HepG2 (cell line): ENCODE measurements at regions not wholly inside any gene's neighbourhood (a gene's known extent, or its start where the extent isn't known, plus 50 kb on each side); places are given as distances from the start of the nearest gene placed in this dataset.

Experiments
- CEBPB ChIP-seq: IDR thresholded peaks from 2 replicates; pipeline ENCODE4 v1.6.1; 2011; ENCODE audit warnings: low read depth, low read length, improper control_type of control experiment, borderline replicate concordance
- CTCF ChIP-seq: sonication (generic); formaldehyde crosslinking; IDR thresholded peaks from 2 replicates; pipeline ENCODE4 v1.5.0; 2020; ENCODE audit warnings: mild to moderate bottlenecking, missing genetic modification reagents, moderate library complexity
- DPF2 ChIP-seq: sonication (generic); formaldehyde crosslinking; IDR thresholded peaks from 2 replicates; pipeline ENCODE4 v1.4.0; 2020; ENCODE audit warnings: mild to moderate bottlenecking, low read depth, missing genetic modification reagents, borderline replicate concordance
- ELK4 ChIP-seq: sonication (generic); formaldehyde crosslinking; IDR thresholded peaks from 2 replicates; pipeline ENCODE4 v1.9.0; 2021; ENCODE audit warnings: missing genetic modification reagents, borderline replicate concordance
- EZH2 ChIP-seq: conservative IDR thresholded peaks from 2 replicates; pipeline ENCODE4 v1.6.1; 2012; ENCODE audit warnings: mild to moderate bottlenecking, low read depth, low read length, moderate library complexity
- MAX ChIP-seq: IDR thresholded peaks from 2 replicates; pipeline ENCODE4 v1.6.1; 2012; ENCODE audit warnings: inconsistent platforms
- REL ChIP-seq: sonication (generic); formaldehyde crosslinking; conservative IDR thresholded peaks from 2 replicates; pipeline ENCODE4 v1.8.0; 2022; ENCODE audit warnings: mild to moderate bottlenecking, missing genetic modification reagents, moderate library complexity
- ZBTB26 ChIP-seq: IDR thresholded peaks from 2 replicates; pipeline ENCODE4 v1.6.1; 2016; ENCODE audit warnings: missing compliant biosample characterization, missing genetic modification reagents, borderline replicate concordance
- ZNF274 ChIP-seq: sonication (generic); formaldehyde crosslinking; IDR thresholded peaks from 2 replicates; pipeline ENCODE4 v1.5.1; 2020; ENCODE audit warnings: mild to moderate bottlenecking, missing genetic modification reagents
- ZNF720 ChIP-seq: sonication (generic); formaldehyde crosslinking; IDR thresholded peaks from 2 replicates; pipeline ENCODE4 v1.4.0; 2020; ENCODE audit warnings: missing genetic modification reagents
- ZSCAN30 ChIP-seq: sonication (generic); formaldehyde crosslinking; IDR thresholded peaks from 2 replicates; pipeline ENCODE4 v1.5.0; 2020; ENCODE audit warnings: mild to moderate bottlenecking, missing genetic modification reagents

- TF ChIP-seq ZBTB26 (CRISPR knock-in tag): no peak
- TF ChIP-seq DPF2 (CRISPR knock-in tag): no peak
- no peak for TF ChIP-seq REL (CRISPR knock-in tag)
- no peak for TF ChIP-seq ZSCAN30 (CRISPR knock-in tag)
- no peak for TF ChIP-seq CTCF (CRISPR knock-in tag)
- TF ChIP-seq EZH2: no peak
- no peak for TF ChIP-seq ZNF720 (CRISPR knock-in tag)
- no peak for TF ChIP-seq ELK4 (CRISPR knock-in tag)
- TF ChIP-seq CEBPB: no peak
- no peak for TF ChIP-seq ZNF274 (CRISPR knock-in tag)
- TF ChIP-seq MAX: no peak
These were observed 473.1 kb downstream of the TDRD3 start for GRCh38 chr13:60869941-60870613.
